ENCODE measurements at regions not wholly inside any gene's neighbourhood (a gene's known extent, or its start where the extent isn't known, plus 50 kb on each side); places are given as distances from the start of the nearest gene placed in this dataset.

- no peak for TF ChIP-seq EZH2 (IDR thresholded peaks at IDR 0.05)
- TF ChIP-seq POLR2AphosphoS5 (IDR thresholded peaks at IDR 0.05; ENCODE audit: borderline replicate concordance, low read depth, low read length) = no peak
These were observed 2104.7 kb downstream of the TP53TG3F start for GRCh38 chr16:35564148-35564547.
